Natural killer cell treated with Interleukin-12 subunit alpha and Interleukin-12 subunit beta and Interleukin-15 and Interleukin-18, amount 100 ng/mL, for 72 hours (primary cell): ENCODE measurements at regions not wholly inside any gene's neighbourhood (a gene's known extent, or its start where the extent isn't known, plus 50 kb on each side); places are given as distances from the start of the nearest gene placed in this dataset.

Experiments
- ATAC-seq, 2 donors: fragments of 150-1000 bp; cut with Tn5 transposase in 1 of 2; sonication (Bioruptor Pico), chemical (Tn5 transposase) in 1 of 2; 2 replicates each; pipeline ENCODE4 v1.10.0; 2021
- DNase-seq: peaks from one replicate; pipeline ENCODE4 v3.0.0; 2022; ENCODE audit warnings: low spot score
- H3K27ac Mint-ChIP-seq, 2 donors: 1 replicate in 1 of 2; 2 replicates in 1 of 2; pipeline ENCODE4 v1.8.0; 2022; ENCODE audit warnings: mixed read lengths in 2 of 2, mild to moderate bottlenecking in 1 of 2, moderate library complexity in 1 of 2
- H3K27me3 Mint-ChIP-seq, 2 donors: 1 replicate in 1 of 2; 2 replicates in 1 of 2; pipeline ENCODE4 v1.8.0; 2022; ENCODE audit warnings: mixed read lengths in 2 of 2
- H3K36me3 Mint-ChIP-seq: one replicate; pipeline ENCODE4 v1.8.0; 2022; ENCODE audit warnings: mixed read lengths
- H3K4me1 Mint-ChIP-seq, 2 donors: 1 replicate in 1 of 2; 2 replicates in 1 of 2; pipeline ENCODE4 v1.8.0; 2022; ENCODE audit warnings: low read depth in 2 of 2, mixed read lengths in 2 of 2, mild to moderate bottlenecking in 1 of 2
- H3K4me3 Mint-ChIP-seq: one replicate; pipeline ENCODE4 v1.8.0; 2022; ENCODE audit warnings: mixed read lengths
- H3K9me3 Mint-ChIP-seq: 2 replicates; pipeline ENCODE4 v1.8.0; 2022; ENCODE audit warnings: mixed read lengths

- Mint-ChIP-seq H3K4me1 (peaks cover 11 to 34% of the 10 kb centered on the region in 2 donors), H3K36me3 (no peaks in the 10 kb centered on the region), H3K4me3 (peak overlapping the region; percentile 25), H3K9me3 (no peaks in the 10 kb centered on the region), H3K27ac (no peak overlapping the region), H3K27me3 (peaks cover 0 to 6% of the 10 kb centered on the region in 2 donors)
- ATAC-seq: no peak
- DNase-seq: no peak
These were observed 180.7 kb downstream of the SUCLG1 start for GRCh38 chr2:84278386-84278785.

DNA sequence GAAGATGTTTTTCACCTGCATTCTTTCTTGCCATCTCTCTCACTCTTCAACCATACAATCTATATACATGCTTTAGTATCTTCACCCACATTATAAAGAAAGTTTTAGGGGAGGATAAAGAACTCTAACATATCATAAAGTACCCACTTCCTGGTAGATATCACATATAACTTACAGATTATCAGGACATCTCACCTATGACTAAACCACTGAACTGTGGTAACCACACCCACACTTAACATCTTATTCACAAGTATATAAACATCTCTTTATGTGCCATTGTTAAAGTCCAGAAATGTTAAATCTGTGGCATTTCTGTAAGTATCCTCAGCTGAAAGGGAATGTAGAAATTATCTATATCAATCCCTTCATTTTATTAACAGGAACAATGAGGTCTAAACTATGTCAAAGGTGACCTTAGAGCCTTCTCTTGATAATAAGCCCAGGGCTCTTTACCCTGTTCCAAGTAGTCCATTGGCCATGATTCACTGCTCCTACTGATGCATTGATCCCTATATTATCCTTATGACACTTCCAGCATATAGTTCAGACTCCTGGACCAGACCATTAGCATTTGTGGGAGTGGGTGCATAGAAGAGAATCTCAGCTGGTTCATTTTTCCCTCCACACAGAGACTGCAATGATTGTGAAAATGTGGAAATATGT, 182.4 kb downstream of the SUCLG1 start:
- ATAC-seq (no peak), DNase-seq (no peak)
- Mint-ChIP-seq H3K4me3 (no peak overlapping the region), H3K4me1 (peaks cover 11 to 34% of the 10 kb centered on the region in 2 donors), H3K27me3 (peaks cover 0 to 8% of the 10 kb centered on the region in 2 donors), H3K27ac (no peak overlapping the region), H3K36me3 (no peaks in the 10 kb centered on the region), H3K9me3 (no peaks in the 10 kb centered on the region)

- Mint-ChIP-seq H3K27ac (no peak overlapping the region), H3K9me3 (no peaks in the 10 kb centered on the region), H3K4me1 (peaks cover 11 to 29% of the 10 kb centered on the region in 2 donors), H3K36me3 (no peaks in the 10 kb centered on the region), H3K27me3 (peaks cover 5 to 7% of the 10 kb centered on the region in 2 donors), H3K4me3 (no peak overlapping the region)
- ATAC-seq: no peak
- DNase-seq: no peak
These were observed 185.7 kb downstream of the SUCLG1 start for GRCh38 chr2:84273406-84273805.

GRCh38 chr2:84271977-84272376, 187.1 kb downstream of the SUCLG1 start:
- Mint-ChIP-seq H3K27ac (no peak overlapping the region), H3K27me3 (peaks cover 5 to 7% of the 10 kb centered on the region in 2 donors), H3K4me3 (no peak overlapping the region), H3K9me3 (no peaks in the 10 kb centered on the region), H3K36me3 (no peaks in the 10 kb centered on the region), H3K4me1 (peaks cover 7 to 18% of the 10 kb centered on the region in 2 donors)
- DNase-seq (no peak), ATAC-seq (no peak)

GRCh38 chr2:84257831-84258230, 201.2 kb downstream of the SUCLG1 start:
- Mint-ChIP-seq H3K9me3 (no peaks in the 10 kb centered on the region), H3K36me3 (no peaks in the 10 kb centered on the region), H3K27me3 (peaks cover 7 to 9% of the 10 kb centered on the region in 2 donors), H3K4me1 (no peaks in the 10 kb centered on the region), H3K4me3 (no peak overlapping the region), H3K27ac (no peak overlapping the region)
- DNase-seq (no peak), ATAC-seq (no peak)

DNA sequence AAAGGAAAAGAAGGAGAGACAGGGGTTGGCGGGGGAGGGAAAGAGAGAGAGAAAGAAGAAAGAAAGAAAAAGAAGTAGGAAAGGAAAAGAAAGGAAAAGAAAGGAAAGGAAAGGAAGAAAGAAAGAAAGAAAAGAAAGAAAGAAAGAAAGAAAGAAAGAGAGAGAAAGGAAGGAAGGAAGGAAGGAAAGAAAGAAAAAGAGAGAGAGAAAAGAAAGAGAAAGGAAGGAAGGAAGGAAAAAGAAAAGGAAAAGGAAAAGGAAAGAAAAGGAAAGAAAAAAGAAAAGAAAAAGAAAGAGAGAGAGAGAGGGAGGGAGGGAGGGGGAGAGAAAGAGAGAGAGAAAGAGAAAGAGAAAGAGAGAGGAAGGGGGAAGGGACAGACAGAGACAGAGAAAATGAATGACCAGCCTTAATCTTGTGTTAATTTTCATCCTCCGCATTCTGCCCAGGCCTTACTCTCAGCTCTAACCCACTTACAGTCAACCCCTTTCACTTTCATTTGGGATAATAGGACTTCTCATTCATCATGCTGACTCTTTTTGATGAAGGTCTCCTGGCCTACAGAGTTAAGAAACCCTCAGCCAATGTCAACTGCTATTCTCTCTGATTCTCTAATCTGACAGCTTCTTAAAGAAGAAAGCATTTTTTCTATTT, 207.3 kb downstream of the SUCLG1 start:
- Mint-ChIP-seq H3K4me3 (no peak overlapping the region), H3K27me3 (peaks cover 4 to 6% of the 10 kb centered on the region in 2 donors), H3K36me3 (no peaks in the 10 kb centered on the region), H3K9me3 (no peaks in the 10 kb centered on the region), H3K4me1 (peaks cover 0 to 10% of the 10 kb centered on the region in 2 donors), H3K27ac (peak overlapping the region in 1 of 2 donors; percentile 6)
- DNase-seq: no peak
- ATAC-seq: no peak

- H3K36me3 Mint-ChIP-seq: no peaks in the 10 kb centered on the region
- DNase-seq (no peak), ATAC-seq (no peak)
- H3K4me1 Mint-ChIP-seq: peaks cover 0 to 10% of the 10 kb centered on the region in 2 donors
- H3K27me3 Mint-ChIP-seq: peaks cover 2 to 6% of the 10 kb centered on the region in 2 donors
- H3K4me3 Mint-ChIP-seq: no peak overlapping the region
- H3K9me3 Mint-ChIP-seq: no peaks in the 10 kb centered on the region
- H3K27ac Mint-ChIP-seq: no peak overlapping the region
These were observed 209.9 kb downstream of the SUCLG1 start for GRCh38 chr2:84249140-84249539.

DNA sequence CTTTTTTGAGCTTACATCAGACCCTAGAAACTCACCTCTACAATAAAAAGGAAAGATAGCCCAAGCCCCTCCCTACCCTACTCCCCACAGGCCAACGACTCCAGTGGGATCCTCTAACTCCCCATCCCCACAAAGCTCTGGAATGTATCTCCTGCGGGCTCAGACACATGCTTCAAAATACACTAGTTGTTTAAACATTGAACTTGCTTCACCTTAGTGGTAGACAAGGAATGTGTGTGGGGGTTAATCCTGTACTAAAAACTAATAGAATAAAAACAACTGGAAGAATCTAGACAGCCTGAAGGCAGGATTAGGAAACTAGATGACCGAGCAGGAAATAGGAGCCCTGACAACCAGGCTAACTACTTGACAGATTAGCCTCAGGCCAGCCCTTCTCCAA, 211.5 kb downstream of the SUCLG1 start:
- H3K4me1 Mint-ChIP-seq: peaks cover 0 to 10% of the 10 kb centered on the region in 2 donors
- H3K4me3 Mint-ChIP-seq: no peak overlapping the region
- H3K27me3 Mint-ChIP-seq: peaks cover 2 to 6% of the 10 kb centered on the region in 2 donors
- no peaks in the 10 kb centered on the region for H3K9me3 Mint-ChIP-seq
- no peak overlapping the region for H3K27ac Mint-ChIP-seq
- H3K36me3 Mint-ChIP-seq: no peaks in the 10 kb centered on the region
- DNase-seq (no peak), ATAC-seq (no peak)

- Mint-ChIP-seq H3K9me3 (no peaks in the 10 kb centered on the region), H3K4me3 (no peak overlapping the region), H3K27me3 (peaks cover 11% of the 10 kb centered on the region in 2 donors), H3K27ac (peak overlapping the region in 1 of 2 donors; percentile 74), H3K4me1 (no peaks in the 10 kb centered on the region), H3K36me3 (peaks cover 6% of the 10 kb centered on the region)
- ATAC-seq (no peak), DNase-seq (no peak)
These were observed 215.0 kb downstream of the SUCLG1 start for GRCh38 chr2:84243788-84244733.

DNA sequence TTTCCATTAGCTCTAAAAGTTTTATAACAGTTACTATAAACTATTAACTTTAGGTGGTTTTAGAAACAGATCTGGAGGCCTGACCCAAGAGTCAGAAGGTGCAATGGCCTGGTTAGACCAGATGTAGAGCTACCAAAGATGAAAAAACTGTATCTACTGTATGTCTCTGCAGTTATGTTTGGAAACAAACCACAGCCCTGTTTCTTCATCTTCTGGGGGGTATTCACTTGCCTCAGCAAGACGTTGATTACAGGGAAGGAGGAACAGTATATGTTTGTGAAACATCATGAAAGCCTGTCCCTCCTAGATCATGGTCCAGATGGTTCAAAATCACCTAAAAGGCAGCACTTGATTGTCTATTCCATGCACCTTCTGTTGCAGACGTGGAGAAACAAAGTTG, 220.2 kb downstream of the SUCLG1 start:
- H3K27me3 Mint-ChIP-seq: peaks cover 12 to 18% of the 10 kb centered on the region in 2 donors
- ATAC-seq (no peak), DNase-seq (no peak)
- H3K9me3 Mint-ChIP-seq: no peaks in the 10 kb centered on the region
- H3K4me1 Mint-ChIP-seq: no peaks in the 10 kb centered on the region
- H3K4me3 Mint-ChIP-seq: no peak overlapping the region
- H3K27ac Mint-ChIP-seq: no peak overlapping the region
- H3K36me3 Mint-ChIP-seq: peaks cover 6% of the 10 kb centered on the region

DNA sequence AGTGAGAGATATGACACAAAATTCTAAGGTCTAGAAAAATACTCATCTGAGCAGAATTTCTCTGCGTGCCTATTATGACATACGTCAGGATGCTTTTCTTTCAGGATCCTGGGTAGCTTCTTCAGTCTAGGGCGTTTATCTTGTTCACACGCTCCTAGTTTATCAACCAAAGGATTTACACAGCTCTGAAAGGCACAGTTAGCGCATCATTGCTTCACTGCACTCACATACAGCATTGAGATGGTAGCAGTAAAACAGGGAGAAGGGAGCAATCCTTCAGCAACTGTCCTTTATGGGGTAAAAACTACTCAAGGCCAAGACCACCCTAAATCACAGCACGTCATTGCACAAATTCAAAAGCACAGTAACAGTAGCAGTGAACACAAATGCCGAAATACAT, 222.8 kb downstream of the SUCLG1 start:
- H3K27me3 Mint-ChIP-seq: peaks cover 12 to 18% of the 10 kb centered on the region in 2 donors
- no peaks in the 10 kb centered on the region for H3K9me3 Mint-ChIP-seq
- ATAC-seq: no peak
- H3K27ac Mint-ChIP-seq: no peak overlapping the region
- no peak overlapping the region for H3K4me3 Mint-ChIP-seq
- H3K36me3 Mint-ChIP-seq: peaks cover 6% of the 10 kb centered on the region
- no peaks in the 10 kb centered on the region for H3K4me1 Mint-ChIP-seq
- no peak for DNase-seq

- ATAC-seq: no peak
- no peaks in the 10 kb centered on the region for H3K4me1 Mint-ChIP-seq
- no peaks in the 10 kb centered on the region for H3K9me3 Mint-ChIP-seq
- peaks cover 4 to 7% of the 10 kb centered on the region in 2 donors for H3K27me3 Mint-ChIP-seq
- H3K4me3 Mint-ChIP-seq: no peak overlapping the region
- DNase-seq: no peak
- no peaks in the 10 kb centered on the region for H3K36me3 Mint-ChIP-seq
- no peak overlapping the region for H3K27ac Mint-ChIP-seq
These were observed 225.0 kb downstream of the SUCLG1 start for GRCh38 chr2:84234103-84234502.

DNA sequence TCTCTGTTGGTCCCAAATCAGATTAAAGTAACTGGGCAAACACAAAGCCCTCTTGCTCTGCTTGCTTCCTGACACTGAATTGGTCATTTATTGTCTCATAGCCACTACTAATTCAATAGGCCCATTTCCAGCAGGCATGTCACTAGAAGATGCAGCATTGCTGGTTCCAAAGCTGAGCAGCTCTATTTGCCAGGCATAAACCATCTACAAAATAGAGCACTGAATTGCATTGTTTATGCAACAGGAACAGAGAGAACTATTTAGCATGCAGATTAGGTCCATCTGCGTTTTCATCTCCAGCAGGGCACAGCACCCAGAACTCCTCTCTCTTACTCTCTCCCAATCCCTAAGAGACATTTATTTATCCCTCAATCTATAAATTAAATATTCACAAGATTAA, 227.6 kb downstream of the SUCLG1 start:
- ATAC-seq (no peak), DNase-seq (no peak)
- H3K27ac Mint-ChIP-seq: no peak overlapping the region
- H3K27me3 Mint-ChIP-seq: peaks cover 5 to 11% of the 10 kb centered on the region in 2 donors
- H3K36me3 Mint-ChIP-seq: peaks cover 11% of the 10 kb centered on the region
- H3K4me3 Mint-ChIP-seq: no peak overlapping the region
- H3K9me3 Mint-ChIP-seq: peaks cover 11% of the 10 kb centered on the region
- no peaks in the 10 kb centered on the region for H3K4me1 Mint-ChIP-seq

GRCh38 chr2:84224121-84224520, 235.0 kb downstream of the SUCLG1 start:
- H3K4me3 Mint-ChIP-seq: no peak overlapping the region

More at GRCh38 chr2:84224121-84224520, 235.0 kb downstream of the SUCLG1 start:
- ATAC-seq (no peak), DNase-seq (no peak)
- Mint-ChIP-seq H3K36me3 (peaks cover 21% of the 10 kb centered on the region), H3K9me3 (peaks cover 11% of the 10 kb centered on the region), H3K27ac (no peak overlapping the region), H3K27me3 (peaks cover 4 to 6% of the 10 kb centered on the region in 2 donors), H3K4me1 (peaks cover 19 to 20% of the 10 kb centered on the region in 2 donors)
